Activated T-cell treated with anti-CD3 and anti-CD28 coated beads for 48 hours (primary cell): ENCODE measurements at regions not wholly inside any gene's neighbourhood (a gene's known extent, or its start where the extent isn't known, plus 50 kb on each side); places are given as distances from the start of the nearest gene placed in this dataset.

ENCODE experiments used
- DNase-seq: peaks from one replicate; pipeline ENCODE4 v3.0.0-alpha.2; 2020; ENCODE audit warnings: low read depth

- DNase-seq: no peak
Observed at GRCh38 chr5:74916831-74917710, 50.9 kb upstream of the FAM169A start.
